Stimulated activated CD4-positive, alpha-beta T cell treated with anti-CD3 and anti-CD28 coated beads, Interleukin-4, amount 100 ng/mL, for 24 hours (primary cell): ENCODE measurements at regions not wholly inside any gene's neighbourhood (a gene's known extent, or its start where the extent isn't known, plus 50 kb on each side); places are given as distances from the start of the nearest gene placed in this dataset.
"Not testable (repeated sequence)": the region's sequence is repeated elsewhere in the genome, so short reads cannot be mapped to it uniquely, and the experiment has no call there.

Source experiments
- DNase-seq: peaks from one replicate; pipeline ENCODE4 v3.0.0-alpha.2; 2020

DNA sequence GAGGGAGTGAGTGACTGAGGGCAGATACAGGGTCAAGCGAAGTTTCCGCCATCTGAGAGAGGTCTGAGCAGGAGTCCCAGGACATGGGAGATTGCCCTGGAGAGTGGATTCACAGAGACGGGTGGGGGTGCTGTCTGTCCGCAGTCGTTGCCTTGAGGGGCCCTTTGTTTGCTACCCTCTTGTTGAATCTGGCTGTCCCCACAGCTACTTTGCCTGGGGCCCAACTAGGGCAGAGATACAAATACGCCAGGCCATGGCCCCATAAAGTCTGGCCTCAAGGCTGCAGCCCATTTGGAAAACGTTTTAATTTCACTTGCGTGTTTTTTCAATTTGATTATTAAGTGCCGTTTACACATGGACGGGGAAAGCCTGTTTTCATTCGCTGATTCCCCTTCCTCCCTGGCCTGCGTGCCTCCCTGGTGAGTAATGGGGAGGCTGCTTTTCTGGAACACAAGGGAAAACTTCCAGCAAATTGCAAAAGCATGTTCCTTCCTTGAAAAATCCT lies 134.4 kb downstream of the SMIM20 start:
- no peak for DNase-seq

DNA sequence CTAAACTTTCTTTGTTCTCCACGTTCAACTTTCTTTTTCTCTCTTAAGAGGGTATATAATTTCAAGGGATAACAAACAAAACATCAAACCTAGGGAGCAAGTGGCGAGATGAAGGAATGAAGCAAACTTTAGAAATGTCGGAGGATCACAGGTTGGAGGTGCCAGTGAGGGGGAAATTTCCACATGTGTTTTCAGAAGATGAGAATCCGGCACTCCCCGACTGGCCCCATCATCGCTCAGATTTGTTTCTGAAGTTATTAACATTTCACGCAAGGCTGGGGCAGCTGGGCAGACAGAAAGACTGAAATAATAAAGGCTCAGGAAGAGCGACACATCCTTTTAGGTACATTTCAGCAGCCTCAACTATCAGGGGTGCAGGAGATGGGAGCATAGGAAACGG lies 134.9 kb downstream of the SMIM20 start:
- DNase-seq: no peak

DNA sequence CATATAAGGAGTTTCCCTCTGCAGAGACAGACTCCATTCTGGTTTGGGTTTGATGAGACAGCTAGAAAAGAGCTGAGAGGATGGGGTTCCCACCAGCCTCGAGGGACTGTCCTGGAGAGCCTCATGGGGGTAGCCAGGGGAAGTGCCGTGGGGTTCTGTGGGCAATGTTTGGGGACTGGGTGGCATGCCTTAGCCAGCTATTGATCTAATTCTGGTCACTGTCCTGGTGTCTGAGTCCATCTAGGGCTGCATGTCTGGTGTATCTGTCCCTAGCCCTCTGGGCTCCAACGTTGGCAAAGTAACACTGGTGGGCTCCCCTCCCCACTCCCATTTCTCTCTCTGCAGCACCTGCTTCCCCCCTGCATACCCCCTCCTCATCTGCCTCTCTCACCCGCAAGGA lies 135.4 kb downstream of the SMIM20 start:
- DNase-seq: no peak

DNA sequence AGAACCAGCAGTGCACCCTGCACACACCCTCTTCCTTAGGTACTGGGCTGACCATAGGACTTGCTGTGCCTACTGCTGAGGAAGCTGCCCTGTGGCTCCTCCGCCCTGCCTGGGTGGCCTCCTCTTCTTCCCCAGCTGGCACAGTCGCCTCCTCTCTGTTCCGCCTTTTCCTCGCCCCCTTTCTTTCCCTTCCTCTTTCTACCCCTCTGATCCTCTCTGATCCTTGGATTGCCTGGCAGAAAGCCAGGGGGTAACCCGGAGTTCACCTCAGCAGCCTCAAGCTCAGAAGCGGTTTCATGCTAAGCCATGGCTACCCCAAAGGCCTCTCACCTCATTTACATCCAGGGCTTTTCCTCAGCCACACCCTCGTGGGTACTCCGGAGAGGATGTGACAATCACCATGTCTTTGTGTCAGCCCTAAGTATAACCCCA lies 136.2 kb downstream of the SMIM20 start:
- no peak for DNase-seq

DNA sequence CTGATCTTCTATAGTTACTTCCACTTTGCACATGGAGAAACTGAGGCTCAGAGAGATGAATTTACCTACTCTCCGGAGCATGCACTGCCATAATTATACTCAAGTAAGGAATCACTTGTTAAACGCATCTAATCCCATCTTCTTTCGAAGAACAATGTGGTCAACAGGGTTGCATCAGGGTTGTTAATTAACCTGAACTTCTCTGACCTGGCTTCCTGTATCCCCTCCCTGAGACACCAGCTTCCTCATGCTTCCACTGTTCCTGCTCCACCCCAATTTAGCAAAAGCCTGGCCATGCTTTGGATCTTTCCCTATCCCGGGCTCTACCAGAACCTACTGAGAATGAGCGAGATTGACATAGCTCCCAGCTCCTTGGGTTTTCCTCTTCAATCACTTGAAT lies 136.7 kb downstream of the SMIM20 start:
- DNase-seq: no peak

DNA sequence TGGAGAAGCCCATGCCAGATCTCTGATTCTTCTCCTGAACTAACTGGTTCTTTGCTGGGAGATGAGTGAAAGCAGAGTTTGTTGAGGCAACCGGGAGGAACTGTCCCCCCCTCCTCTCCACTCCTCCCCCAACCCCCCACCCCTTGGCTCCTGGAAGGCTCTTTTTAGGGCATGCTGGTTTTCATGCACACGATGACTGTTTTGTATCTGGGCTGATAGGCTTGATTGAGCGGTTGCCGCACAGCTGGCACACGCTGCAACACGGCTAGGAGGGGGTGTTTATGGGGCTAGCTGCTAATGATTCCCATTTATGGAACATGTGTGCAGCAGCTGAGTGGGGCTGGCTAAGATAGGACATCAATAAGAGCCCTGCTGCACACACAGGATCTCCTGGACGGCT lies 137.2 kb downstream of the SMIM20 start:
- DNase-seq: no peak

DNA sequence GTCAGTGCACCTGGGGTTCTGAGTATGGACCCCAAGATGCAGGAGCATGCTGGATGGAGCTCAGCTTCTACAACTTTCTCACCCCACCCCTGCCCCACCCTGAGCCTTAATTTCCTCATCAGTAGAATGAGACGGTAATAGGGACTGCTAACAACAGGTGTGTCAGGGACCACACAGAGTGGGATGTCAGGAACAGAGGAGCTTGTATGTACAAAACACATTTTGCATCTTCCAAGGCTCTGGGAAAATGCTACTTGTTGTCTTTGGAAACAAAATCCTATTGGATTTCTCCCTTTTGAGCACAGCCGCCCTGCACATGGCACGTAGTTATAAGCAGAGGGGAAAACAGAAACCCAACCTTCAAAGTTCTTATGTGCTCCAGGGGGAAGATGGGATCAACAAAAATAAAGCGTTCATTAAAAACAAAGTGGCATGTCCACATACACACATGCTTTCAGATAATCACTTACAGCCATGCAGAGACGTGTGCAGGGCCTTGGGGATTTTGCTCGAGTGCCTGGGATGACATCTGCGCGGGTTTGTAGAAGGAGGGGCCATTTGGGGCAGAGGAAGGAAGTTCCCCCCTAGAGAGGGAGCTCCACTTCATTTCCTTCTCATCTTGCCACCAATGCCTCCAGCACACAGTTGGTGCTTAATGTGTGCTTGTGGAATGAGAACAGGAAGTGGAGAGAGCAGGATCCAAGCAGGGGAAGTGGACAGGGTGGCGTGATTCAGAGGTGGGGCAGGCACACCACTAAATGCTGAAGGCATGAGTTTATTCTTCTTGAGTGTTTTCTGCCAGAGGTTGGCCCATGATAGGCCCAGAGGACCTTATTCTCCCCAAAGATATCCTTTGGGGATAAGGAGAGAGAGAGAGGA lies 138.9 kb downstream of the SMIM20 start:
- DNase-seq: no peak

DNA sequence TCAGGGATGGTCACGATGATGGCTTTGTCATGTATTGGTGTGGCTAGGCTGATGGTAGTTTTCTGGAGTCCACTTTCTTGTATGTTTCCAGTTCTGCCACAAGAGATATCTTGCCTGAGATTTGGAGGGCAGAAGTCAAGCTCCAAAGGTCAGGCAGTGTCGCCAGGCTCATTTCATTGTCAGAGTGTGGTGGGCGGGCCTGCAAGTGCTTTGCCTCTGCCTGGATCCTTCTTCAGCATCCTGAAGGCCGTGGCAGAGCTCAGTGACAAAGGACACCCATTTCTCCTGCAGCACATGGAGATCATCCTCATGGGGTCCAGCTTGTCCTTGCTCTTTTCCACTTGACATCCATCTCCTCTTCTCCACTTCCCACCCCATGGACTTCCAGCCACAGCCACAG lies 139.7 kb downstream of the SMIM20 start:
- DNase-seq: no peak

DNA sequence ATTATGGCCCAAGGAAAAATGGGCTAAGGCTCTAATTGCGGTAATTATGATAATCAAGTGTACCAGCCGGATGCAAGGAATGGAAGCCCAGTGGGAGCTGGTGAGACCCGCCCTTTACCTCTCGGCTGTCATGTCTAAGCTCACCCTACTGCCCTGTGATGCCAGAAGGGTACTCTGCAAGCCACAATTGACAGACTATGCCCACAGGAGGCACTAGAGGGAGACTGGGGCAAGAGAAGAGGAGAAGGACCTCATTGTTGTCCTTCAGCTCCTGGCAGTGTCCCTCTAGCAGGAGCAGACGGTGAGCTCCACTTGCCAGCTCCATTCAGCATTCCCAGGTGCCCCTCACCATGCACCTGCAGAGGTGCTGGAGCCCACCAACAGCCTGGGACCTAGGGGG lies 141.8 kb downstream of the SMIM20 start:
- no peak for DNase-seq

DNA sequence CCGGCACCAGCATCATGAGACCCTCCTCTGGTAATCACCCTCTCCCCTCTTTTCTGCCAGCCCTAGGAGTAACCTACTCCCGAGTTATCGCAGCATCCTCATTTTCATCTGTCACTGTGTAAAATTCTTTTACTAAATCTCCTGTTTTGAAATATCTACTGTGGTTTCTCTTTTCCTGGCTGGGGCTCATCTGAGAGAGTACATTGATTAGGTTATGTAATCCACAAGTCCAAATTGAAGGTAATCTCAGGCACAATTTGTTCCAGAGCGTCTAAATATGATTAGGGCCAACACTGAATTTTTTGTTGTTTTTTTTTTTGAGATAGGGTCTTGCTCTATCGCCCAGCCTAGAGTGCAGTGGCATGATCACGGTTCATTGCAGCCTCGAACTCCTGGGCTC lies 142.4 kb downstream of the SMIM20 start:
- DNase-seq: no peak

DNA sequence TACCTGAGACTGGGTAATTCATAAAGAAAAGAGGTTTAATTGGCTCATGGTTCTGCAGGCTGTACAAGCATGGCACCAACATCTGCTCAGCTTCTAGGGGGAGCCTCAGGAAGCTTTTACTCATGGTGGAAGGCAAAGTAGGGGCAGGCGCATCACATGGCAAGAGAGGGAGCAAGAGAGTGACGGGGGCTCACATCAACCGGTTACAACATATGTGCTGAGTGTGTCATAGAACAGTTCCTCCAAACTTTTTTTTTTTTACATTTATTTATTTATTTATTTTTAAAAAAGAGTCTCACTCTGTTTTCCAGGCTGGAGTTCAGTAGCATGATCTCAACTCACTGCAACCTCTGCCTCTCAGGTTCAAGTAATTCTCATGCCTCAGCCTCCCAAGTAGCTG lies 143.8 kb downstream of the SMIM20 start:
- not testable (repeated sequence) for DNase-seq

DNA sequence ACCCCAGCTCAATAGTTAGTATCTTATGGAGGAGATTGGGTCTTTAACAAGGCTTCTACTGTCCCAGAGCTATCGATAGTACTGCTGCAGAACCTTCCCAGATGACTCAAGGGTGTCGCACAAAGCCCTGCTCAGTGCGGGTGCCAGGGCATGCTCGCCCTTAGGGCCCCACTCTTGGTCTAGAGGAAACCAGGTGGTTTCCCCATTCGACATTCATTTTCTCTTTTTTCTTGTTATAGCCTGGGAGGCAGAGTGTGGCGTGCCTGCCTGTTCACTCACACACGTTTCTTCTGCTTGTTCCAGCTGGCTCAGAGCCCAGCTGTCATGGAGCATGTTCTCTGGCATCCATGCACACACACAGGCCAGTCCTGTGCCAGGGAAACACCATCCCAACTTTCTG lies 144.5 kb downstream of the SMIM20 start:
- DNase-seq: peak; percentile 68

DNA sequence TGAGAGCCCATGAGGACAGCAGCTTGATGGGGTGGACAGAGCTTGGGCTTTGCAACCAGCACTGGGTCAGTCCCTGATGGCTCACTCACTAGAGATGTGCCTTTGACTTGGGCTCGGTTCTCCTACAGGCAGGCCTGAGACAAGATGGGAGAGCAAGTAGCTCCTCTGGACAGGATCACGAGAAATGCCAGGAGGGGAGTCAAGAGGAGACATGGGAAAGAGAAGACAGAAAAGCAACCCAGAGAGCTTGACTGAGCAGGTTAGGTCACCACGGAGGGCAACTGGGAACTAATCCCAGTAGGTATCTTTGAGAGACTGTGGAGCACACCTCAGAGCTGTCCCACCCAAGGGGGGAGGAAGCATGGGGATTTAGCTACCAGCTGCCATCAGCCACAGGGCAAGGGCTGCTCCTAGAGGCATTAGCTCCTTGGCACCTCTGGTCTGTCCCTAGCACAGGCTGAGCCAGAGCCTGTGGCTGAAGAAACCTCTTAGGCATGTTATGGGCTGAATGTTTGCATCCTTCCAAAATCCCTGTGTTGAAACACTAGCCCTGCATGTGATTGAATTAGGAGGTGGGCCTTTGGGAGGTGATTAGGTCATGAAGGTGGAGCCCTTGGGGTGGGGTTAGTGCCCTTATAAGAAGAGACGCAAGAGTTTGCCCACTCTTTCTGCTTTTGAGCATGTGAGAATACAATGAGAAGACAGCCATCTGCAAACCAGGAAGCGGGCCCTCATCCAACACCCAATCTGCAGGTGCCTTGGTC lies 145.6 kb downstream of the SMIM20 start:
- DNase-seq: no peak

DNA sequence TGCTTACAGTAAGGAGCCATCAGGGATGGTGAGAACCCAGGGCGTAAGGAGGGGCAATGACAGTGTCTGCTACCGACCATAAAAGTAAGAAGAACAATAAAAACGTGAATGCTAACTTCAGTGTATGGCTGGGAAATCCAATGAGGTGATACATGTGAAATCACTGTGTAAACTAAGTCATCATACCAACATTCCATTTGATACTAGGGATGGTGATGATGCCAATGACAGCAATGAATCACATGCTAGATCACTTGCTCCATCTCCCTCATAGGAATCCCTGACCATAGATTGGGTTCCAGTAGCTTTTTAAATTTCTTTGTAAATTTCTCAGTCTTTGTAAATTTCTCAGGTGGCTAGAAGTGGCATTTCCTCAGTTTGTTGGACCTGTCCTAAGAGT lies 146.3 kb downstream of the SMIM20 start:
- DNase-seq: no peak

DNA sequence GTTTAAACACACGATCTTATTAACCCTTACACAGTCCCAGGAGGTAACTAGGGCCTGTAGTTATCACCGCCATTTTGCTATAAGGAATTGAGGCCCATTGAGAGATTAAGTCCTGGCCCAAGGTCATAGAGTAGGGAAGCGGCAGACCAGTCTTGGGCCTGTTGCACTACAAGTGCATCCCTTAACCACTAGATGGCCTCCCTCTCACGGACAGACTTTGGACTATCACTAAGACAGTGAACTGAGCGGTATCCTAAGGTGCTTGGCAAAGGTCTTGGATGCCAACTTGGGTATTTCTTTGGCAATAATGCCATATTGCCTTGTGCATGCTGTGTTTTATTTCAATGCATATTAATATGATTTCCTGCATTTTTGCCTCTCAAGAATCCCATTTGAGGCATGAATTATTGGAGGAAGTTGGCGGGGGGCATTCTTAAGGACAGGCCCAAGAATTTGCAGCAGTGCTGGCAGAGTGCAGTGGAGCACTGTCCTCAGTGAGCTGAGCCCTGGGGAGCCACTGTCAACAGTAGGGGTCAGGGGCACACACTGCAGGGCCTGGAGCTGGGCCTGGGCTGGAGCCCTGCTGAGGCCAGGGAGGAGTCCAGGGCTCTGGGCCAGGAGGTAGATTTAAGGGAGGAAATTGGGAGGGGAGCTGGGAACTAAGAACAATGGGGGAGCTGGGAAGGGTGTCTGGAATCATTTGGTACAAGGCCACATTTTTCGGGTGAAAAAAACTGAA lies 147.4 kb downstream of the SMIM20 start:
- DNase-seq: peak; percentile 25

DNA sequence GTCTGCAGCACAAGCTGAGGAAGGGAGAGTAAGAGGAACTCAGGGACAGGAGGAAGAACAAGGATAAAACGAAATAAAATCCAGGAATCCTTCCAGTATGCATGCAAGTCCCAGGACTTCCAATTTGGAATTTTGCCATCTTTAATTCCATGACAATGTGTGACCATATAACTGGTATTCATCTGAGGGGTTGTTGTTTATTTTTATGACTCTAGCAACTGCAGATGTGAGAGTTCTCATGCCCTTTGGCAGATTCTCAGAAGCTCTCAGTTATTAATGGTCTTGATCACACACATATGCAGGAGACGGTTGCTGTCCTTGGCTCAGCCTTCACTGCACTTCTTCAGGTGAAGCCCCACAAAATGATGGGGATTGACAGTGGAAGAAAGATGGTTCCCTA lies 148.2 kb downstream of the SMIM20 start:
- no peak for DNase-seq

DNA sequence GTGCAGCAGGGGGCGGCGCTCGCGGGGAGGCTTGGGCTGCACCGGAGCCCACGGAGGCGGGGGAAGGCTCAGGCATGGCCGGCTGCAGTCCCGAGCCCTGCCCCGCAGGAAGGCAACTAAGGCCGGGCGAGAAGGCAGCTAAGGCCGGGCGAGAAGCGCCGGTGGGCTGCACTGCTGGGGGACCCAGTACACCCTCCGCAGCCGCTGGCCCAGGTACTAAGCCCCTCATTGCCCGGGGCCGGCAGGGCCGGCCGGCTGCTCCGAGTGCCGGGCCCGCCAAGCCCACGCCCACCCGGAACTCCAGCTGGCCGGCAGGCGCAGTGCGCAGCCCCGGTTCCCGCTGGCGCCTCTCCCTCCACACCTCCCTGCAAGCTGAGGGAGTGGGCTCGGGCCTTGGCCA lies 150.0 kb downstream of the SMIM20 start:
- DNase-seq: not testable (repeated sequence)

DNA sequence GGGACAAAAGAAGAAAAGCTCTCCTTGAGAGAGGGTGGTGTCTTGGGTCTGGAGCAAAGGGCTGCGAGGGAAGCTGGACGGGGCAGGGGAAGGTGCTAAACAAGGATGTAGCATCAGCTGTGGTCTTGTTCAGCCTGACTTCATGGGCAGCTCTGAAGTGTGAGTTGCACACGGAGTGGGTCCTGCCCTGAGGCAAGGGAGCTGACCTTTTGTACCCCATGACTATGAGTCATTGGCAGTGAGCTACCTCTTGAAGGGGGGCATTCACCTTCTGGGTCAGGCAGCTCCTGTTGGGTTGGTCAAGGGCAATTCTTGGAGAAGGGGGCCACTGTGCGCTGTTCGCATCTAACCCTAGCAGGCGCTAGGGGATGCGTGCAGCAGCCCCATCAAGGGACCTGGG lies 151.8 kb downstream of the SMIM20 start:
- DNase-seq: no peak

DNA sequence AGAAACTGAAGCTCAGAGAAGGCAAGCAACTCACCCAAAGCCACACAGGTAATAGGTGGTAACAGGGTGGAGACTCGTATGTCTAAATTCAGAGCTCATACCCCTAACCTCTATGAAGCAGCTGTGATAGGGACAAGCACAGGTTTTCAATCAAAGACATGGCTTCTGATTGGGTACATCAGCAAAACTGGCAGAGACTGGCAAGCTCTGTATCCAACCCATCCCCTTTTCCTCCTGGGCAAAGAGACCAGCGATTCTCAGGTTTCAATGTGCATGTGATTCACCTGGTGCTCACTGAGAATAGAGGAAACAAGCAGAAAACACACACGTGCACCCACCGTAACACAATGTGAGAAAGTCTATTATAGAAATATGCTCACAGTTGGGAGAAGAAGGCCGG lies 153.0 kb downstream of the SMIM20 start:
- no peak for DNase-seq

DNA sequence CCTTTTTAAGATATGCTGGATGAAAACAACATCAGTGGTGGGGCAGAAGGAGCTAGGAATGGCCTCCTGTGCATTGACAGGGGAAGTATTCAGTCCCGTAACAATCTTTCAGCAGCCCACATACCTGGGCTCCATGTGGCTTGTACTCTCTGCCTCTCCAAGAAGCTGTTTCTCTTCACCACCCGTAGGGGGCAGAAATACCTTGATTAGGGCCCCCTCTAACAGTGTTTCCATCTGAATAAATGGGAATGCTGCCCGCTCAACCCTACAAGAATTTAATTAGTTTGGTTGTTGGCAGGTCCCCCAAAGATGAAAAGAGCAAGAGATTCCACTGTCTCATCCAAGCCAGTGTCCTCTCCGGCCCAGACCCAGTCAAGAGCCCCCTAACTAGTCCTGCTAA lies 155.2 kb downstream of the SMIM20 start:
- no peak for DNase-seq

DNA sequence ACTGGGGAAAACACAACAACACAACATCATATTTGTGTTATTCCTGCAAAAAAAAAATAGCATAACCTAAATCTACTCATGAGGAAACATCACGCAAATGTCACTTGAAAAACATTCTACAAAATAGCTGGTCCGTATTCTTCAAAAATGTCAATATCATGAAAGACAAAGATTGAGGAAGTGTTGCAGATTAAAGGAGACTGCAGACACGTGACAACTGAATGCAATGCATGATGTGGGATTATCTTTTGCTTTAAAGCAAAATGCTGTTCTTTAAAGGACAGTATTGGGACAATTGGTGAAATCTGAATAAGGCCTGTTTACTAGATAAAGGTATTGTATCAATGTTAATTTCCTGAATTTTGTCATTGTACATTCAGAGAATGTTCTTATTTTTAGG lies 157.7 kb downstream of the SMIM20 start:
- no peak for DNase-seq

DNA sequence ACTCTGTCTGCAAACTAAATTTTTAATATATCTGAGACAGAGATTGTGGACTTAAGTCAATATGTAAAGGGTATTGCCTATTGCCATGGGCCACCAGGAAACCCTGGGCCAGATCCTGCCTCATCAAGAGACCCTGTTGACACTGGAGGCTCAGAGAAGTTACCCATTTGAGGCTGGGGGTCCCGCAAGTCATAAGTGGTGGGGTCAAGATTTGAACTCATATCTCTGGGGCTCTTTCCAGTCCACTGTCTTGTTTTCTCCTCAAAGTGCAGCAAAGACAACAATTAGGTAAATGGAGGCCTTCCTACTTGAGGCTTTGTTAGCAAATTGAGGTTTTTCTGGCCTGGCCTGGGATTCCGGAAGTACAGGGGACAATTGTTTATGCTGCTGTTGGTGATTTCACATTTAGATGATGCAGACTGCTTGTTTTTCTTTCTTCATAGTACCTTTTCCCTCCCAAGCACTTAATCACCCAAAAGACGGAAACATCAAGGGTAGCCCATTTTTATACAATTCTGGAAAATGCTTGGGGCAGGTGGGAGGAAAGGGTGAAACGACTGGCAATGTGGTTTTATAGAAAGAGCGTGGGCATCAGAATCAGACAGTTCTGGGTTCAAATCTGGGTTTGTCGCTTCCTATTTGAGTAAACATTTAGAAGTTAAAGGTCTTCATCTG lies 160.0 kb downstream of the SMIM20 start:
- peak; percentile 67 for DNase-seq
